ENCODE measurements at regions not wholly inside any gene's neighbourhood (a gene's known extent, or its start where the extent isn't known, plus 50 kb on each side); places are given as distances from the start of the nearest gene placed in this dataset.
"Not testable (repeated sequence)": the region's sequence is repeated elsewhere in the genome, so short reads cannot be mapped to it uniquely, and the experiment has no call there.

DNA sequence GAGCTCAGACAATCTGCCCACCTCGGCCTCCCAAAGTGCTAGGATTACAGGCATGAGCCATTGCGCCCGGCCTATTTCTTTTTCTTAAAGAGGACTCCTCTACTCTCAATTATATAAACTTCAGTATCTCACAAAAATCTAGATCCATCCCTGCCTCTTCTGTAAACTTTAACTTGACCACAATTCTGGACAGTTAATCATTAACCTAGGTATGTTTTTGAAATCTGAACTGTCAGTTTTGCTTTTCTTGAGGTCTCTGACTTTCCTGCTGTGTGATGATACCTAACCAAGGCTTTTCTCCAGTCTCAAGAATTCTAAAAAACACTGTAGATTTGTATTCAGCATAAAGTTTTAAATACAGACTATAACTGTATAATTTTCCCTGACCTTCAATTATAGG is 388.2 kb upstream of the SYNCRIP start:
- Mint-ChIP-seq H3K27me3 (no peaks in the 10 kb centered on the region), H3K9me3 (peaks cover 4 to 9% (median 7%) of the 10 kb centered on the region in 3 donors), H3K36me3 (no peaks in the 10 kb centered on the region), H3K27ac (no peak overlapping the region), H3K4me1 (no peaks in the 10 kb centered on the region), H3K4me3 (no peak overlapping the region)
- H3K27me3 ChIP-seq (replicated peaks in 1 of 2; ENCODE audit: control insufficient read depth in 2 of 2, extremely low read depth in 1 of 2, insufficient read depth in 2 of 2, low read length in 1 of 2) = no peaks in the 10 kb centered on the region
- H3K4me3 ChIP-seq (ENCODE audit: control insufficient read depth in 1 of 2, extremely low read depth in 1 of 2, low read length in 1 of 2) = no peak overlapping the region
- no peak overlapping the region for H3K27ac ChIP-seq (ENCODE audit: low read length)
- WGBS (ENCODE audit: insufficient coverage) = no CpG with 5 or more reads among the region's 3 CpGs
- ATAC-seq (replicated peaks in 1 of 4) (no peak), DNase-seq (no peak)
- H3K4me1 ChIP-seq (ENCODE audit: control insufficient read depth in 1 of 2, extremely low read depth in 1 of 2, insufficient read depth in 2 of 2, low read length in 2 of 2) = no peaks in the 10 kb centered on the region
- POLR2A ChIA-PET = no interaction called here
- no peaks in the 10 kb centered on the region for H3K9me3 ChIP-seq
- CTCF ChIA-PET = no interaction called here
- no peaks in the 10 kb centered on the region for H3K36me3 ChIP-seq (ENCODE audit: control insufficient read depth in 2 of 2, extremely low read depth in 1 of 2, insufficient read depth in 1 of 2, low read length in 1 of 2)

DNA sequence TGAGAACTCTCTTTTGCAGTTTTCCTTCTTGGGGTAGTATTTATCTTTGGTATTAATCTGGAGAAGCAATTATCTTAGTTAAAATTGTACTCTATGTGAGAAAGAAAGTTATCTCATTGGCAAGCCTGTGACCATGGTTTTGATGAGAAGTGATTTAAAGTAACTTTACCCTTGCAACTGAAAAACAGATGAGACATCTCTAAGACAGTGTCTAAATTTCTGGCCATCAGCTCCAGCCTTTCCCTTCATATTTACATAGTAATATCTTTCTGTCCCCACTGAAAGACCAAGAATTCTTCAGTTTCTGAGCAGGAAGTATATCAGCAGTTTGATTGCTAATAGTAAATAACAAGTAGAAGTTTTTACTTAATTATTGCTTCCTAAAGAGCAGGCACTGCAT is 386.1 kb upstream of the SYNCRIP start:
- Mint-ChIP-seq H3K4me3 (no peak overlapping the region), H3K4me1 (no peaks in the 10 kb centered on the region), H3K27me3 (no peaks in the 10 kb centered on the region), H3K9me3 (peaks cover 0 to 7% (median 3%) of the 10 kb centered on the region in 3 donors), H3K36me3 (no peaks in the 10 kb centered on the region), H3K27ac (no peak overlapping the region)
- H3K36me3 ChIP-seq (ENCODE audit: control insufficient read depth in 2 of 2, extremely low read depth in 1 of 2, insufficient read depth in 1 of 2, low read length in 1 of 2) = no peaks in the 10 kb centered on the region
- ChIA-PET CTCF (no interaction called here), POLR2A (no interaction called here)
- no peaks in the 10 kb centered on the region for H3K9me3 ChIP-seq
- ATAC-seq (replicated peaks in 1 of 4) (no peak), DNase-seq (no peak)
- no peak overlapping the region for H3K4me3 ChIP-seq (ENCODE audit: control insufficient read depth in 1 of 2, extremely low read depth in 1 of 2, low read length in 1 of 2)
- H3K27ac ChIP-seq (ENCODE audit: low read length) = no peak overlapping the region
- no peaks in the 10 kb centered on the region for H3K27me3 ChIP-seq (replicated peaks in 1 of 2; ENCODE audit: control insufficient read depth in 2 of 2, extremely low read depth in 1 of 2, insufficient read depth in 2 of 2, low read length in 1 of 2)
- H3K4me1 ChIP-seq (ENCODE audit: control insufficient read depth in 1 of 2, extremely low read depth in 1 of 2, insufficient read depth in 2 of 2, low read length in 2 of 2) = no peaks in the 10 kb centered on the region

DNA sequence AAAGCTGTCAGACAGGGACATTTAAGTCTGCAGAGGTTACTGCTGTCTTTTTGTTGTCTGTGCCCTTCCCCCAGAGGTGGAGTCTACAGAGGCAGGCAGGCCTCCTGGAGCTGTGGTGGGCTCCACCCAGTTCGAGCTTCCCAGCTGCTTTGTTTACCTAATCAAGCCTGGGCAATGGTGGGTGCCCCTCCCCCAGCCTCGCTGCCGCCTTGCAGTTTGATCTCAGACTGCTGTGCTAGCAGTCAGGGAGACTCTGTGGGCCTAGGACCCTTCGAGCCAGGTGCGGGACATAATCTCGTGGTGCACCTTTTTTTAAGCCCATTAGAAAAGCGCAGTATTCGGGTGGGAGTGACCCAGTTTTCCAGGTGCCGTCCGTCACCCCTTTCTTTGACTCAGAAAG is 384.2 kb upstream of the SYNCRIP start:
- CTCF ChIA-PET = interaction anchor here in 1 of 2 donors (0.6 kb wide), 1 partner anchor 475 kb away, joined by 3 read pairs; no protein-coding TSS in a partner anchor
- H3K36me3 ChIP-seq (ENCODE audit: control insufficient read depth in 2 of 2, extremely low read depth in 1 of 2, insufficient read depth in 1 of 2, low read length in 1 of 2); H3K27ac ChIP-seq (ENCODE audit: low read length); H3K4me1 Mint-ChIP-seq; H3K4me3 ChIP-seq (ENCODE audit: control insufficient read depth in 1 of 2, extremely low read depth in 1 of 2, low read length in 1 of 2); H3K4me3 Mint-ChIP-seq; H3K4me1 ChIP-seq (ENCODE audit: control insufficient read depth in 1 of 2, extremely low read depth in 1 of 2, insufficient read depth in 2 of 2, low read length in 2 of 2); POLR2A ChIA-PET; DNase-seq; H3K9me3 Mint-ChIP-seq; H3K9me3 ChIP-seq; H3K27me3 ChIP-seq (replicated peaks in 1 of 2; ENCODE audit: control insufficient read depth in 2 of 2, extremely low read depth in 1 of 2, insufficient read depth in 2 of 2, low read length in 1 of 2); ATAC-seq (replicated peaks in 1 of 4); H3K27ac Mint-ChIP-seq; H3K36me3 Mint-ChIP-seq; H3K27me3 Mint-ChIP-seq: not testable (repeated sequence)
- WGBS (ENCODE audit: insufficient coverage) = 66% methylated on average over 10 of the region's 10 CpGs

DNA sequence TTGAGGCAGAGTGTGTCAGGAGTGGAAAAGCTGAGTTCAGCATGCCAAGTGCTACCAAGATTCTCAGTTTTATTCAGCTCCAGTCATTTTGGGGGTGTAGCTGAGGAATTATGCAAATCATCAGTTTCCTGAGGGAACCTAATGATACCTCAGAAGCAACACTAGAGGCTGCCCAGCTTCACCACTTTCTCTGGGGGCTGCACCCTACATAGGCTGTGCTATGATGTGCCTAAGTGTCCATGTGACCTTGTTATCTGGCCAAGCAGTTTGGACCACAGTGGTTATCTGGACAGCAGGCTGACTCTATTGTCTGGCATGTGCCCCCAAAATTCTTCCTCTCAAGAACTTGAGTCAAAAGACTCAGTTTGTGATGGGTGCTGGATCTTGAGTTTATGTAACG is 374.6 kb upstream of the SYNCRIP start:
- Histone ChIP-seq H3K36me3 (ENCODE audit: control insufficient read depth in 2 of 2, extremely low read depth in 1 of 2, insufficient read depth in 1 of 2, low read length in 1 of 2) (no peaks in the 10 kb centered on the region), H3K4me3 (ENCODE audit: control insufficient read depth in 1 of 2, extremely low read depth in 1 of 2, low read length in 1 of 2) (no peak overlapping the region), H3K9me3 (no peaks in the 10 kb centered on the region), H3K27me3 (replicated peaks in 1 of 2; ENCODE audit: control insufficient read depth in 2 of 2, extremely low read depth in 1 of 2, insufficient read depth in 2 of 2, low read length in 1 of 2) (no peaks in the 10 kb centered on the region), H3K4me1 (ENCODE audit: control insufficient read depth in 1 of 2, extremely low read depth in 1 of 2, insufficient read depth in 2 of 2, low read length in 2 of 2) (no peaks in the 10 kb centered on the region), H3K27ac (ENCODE audit: low read length) (no peak overlapping the region)
- ATAC-seq (replicated peaks in 1 of 4) = no peak
- WGBS (ENCODE audit: insufficient coverage) = 88% methylated on average over 1 of the region's 1 CpG
- Mint-ChIP-seq H3K9me3 (peaks cover 0 to 3% (median 0%) of the 10 kb centered on the region in 3 donors), H3K4me3 (no peak overlapping the region), H3K36me3 (no peaks in the 10 kb centered on the region), H3K27ac (no peak overlapping the region), H3K27me3 (peaks cover 0 to 2% of the 10 kb centered on the region in 2 donors), H3K4me1 (no peaks in the 10 kb centered on the region)
- ChIA-PET POLR2A (interaction anchor here in 1 of 2 donors (0.7 kb wide), 1 partner anchor 65 kb away, joined by 11 read pairs; no protein-coding TSS in a partner anchor), CTCF (no interaction called here)
- DNase-seq = no peak

DNA sequence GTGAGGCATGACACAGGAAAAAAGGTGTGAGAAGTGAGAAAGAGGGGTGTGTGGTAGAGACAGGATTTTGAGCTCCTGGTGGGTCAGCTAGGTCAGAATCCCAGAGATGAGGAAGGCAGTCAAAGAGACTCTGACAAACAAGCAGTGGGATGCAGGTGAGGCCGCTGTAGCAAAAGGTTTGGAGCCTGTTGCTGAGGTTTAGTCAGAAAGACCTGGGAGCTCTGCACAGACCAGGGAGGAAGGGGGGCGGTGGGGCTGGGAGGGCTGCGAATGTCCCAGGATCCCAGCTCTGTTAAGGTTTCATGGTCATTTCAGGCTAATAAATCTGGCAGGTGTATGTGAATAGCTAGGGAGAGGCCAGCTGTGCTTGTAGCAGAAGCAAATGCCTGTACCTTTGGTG is 373.9 kb upstream of the SYNCRIP start:
- no peak overlapping the region for H3K4me3 ChIP-seq (ENCODE audit: control insufficient read depth in 1 of 2, extremely low read depth in 1 of 2, low read length in 1 of 2)
- POLR2A ChIA-PET = no interaction called here
- no peak overlapping the region for H3K27ac Mint-ChIP-seq
- DNase-seq (no peak), ATAC-seq (replicated peaks in 1 of 4) (no peak)
- no peak overlapping the region for H3K27ac ChIP-seq (ENCODE audit: low read length)
- H3K27me3 Mint-ChIP-seq = peaks cover 0 to 2% of the 10 kb centered on the region in 2 donors
- H3K36me3 ChIP-seq (ENCODE audit: control insufficient read depth in 2 of 2, extremely low read depth in 1 of 2, insufficient read depth in 1 of 2, low read length in 1 of 2) = no peaks in the 10 kb centered on the region
- H3K4me3 Mint-ChIP-seq = no peak overlapping the region
- CTCF ChIA-PET = no interaction called here
- peaks cover 0 to 3% (median 0%) of the 10 kb centered on the region in 3 donors for H3K9me3 Mint-ChIP-seq
- H3K9me3 ChIP-seq = no peaks in the 10 kb centered on the region
- H3K36me3 Mint-ChIP-seq = no peaks in the 10 kb centered on the region
- H3K27me3 ChIP-seq (replicated peaks in 1 of 2; ENCODE audit: control insufficient read depth in 2 of 2, extremely low read depth in 1 of 2, insufficient read depth in 2 of 2, low read length in 1 of 2) = no peaks in the 10 kb centered on the region
- no peaks in the 10 kb centered on the region for H3K4me1 ChIP-seq (ENCODE audit: control insufficient read depth in 1 of 2, extremely low read depth in 1 of 2, insufficient read depth in 2 of 2, low read length in 2 of 2)
- H3K4me1 Mint-ChIP-seq = no peaks in the 10 kb centered on the region
- WGBS (ENCODE audit: insufficient coverage) = 65% methylated on average over 2 of the region's 3 CpGs

DNA sequence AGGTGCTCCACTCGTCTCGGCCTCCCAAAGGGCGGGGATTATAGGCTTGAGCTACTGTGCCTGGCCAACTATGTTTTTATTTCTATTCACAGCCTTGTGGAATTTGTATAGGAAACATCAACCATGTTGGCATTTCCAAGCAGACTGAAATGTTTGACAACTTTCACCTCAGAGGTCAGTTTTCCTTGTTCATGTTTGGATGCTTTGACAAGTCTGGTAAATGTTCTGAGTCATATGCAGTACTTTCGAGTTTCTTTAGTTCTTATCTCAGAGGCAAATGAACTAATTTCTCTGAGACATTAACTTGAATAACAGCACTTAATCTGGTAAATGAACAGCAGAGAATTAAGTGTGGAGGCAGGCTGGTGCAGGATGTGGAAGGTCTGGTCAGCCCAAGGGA is 373.4 kb upstream of the SYNCRIP start:
- ATAC-seq (replicated peaks in 1 of 4) = no peak

DNA sequence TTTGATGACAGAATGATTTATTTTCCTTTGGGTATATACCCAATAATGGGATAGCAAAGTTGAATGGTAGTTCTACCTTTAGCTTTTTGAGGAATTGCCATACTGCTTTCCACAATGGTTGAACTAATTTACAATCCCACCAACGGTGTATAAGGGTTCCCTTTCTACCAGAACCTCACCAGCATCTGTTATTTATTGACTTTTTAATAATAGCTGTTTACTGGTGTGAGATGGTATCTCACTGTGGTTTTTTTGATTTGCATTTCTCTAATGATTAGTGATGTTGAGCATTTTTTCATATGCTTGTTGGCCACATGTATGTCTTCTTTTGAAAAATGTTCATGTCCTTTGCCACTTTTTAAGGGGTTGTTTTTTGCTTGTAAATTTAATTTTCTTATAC is 370.3 kb upstream of the SYNCRIP start:
- WGBS (ENCODE audit: insufficient coverage) = no CpG with 5 or more reads among the region's 1 CpG
- not testable (repeated sequence) for ATAC-seq (replicated peaks in 1 of 4)

More for the DNA sequence above, 373.4 kb upstream of the SYNCRIP start:
- no peaks in the 10 kb centered on the region for H3K36me3 Mint-ChIP-seq
- WGBS (ENCODE audit: insufficient coverage) = 93% methylated on average over 3 of the region's 4 CpGs
- H3K9me3 Mint-ChIP-seq = peaks cover 0 to 3% (median 0%) of the 10 kb centered on the region in 3 donors
- Histone ChIP-seq H3K27ac (ENCODE audit: low read length) (no peak overlapping the region), H3K4me1 (ENCODE audit: control insufficient read depth in 1 of 2, extremely low read depth in 1 of 2, insufficient read depth in 2 of 2, low read length in 2 of 2) (no peaks in the 10 kb centered on the region), H3K27me3 (replicated peaks in 1 of 2; ENCODE audit: control insufficient read depth in 2 of 2, extremely low read depth in 1 of 2, insufficient read depth in 2 of 2, low read length in 1 of 2) (no peaks in the 10 kb centered on the region), H3K9me3 (no peaks in the 10 kb centered on the region), H3K36me3 (ENCODE audit: control insufficient read depth in 2 of 2, extremely low read depth in 1 of 2, insufficient read depth in 1 of 2, low read length in 1 of 2) (no peaks in the 10 kb centered on the region), H3K4me3 (ENCODE audit: control insufficient read depth in 1 of 2, extremely low read depth in 1 of 2, low read length in 1 of 2) (no peak overlapping the region)
- ChIA-PET CTCF (interaction anchor here in 1 of 2 donors (0.7 kb wide), 1 partner anchor 1470 kb away, joined by 7 read pairs; no protein-coding TSS in a partner anchor), POLR2A (no interaction called here)
- no peak overlapping the region for H3K4me3 Mint-ChIP-seq
- no peak overlapping the region for H3K27ac Mint-ChIP-seq
- peaks cover 0 to 2% of the 10 kb centered on the region in 2 donors for H3K27me3 Mint-ChIP-seq
- no peaks in the 10 kb centered on the region for H3K4me1 Mint-ChIP-seq
- DNase-seq = no peak

More for the DNA sequence above, 370.3 kb upstream of the SYNCRIP start:
- H3K27me3 ChIP-seq (replicated peaks in 1 of 2; ENCODE audit: control insufficient read depth in 2 of 2, extremely low read depth in 1 of 2, insufficient read depth in 2 of 2, low read length in 1 of 2); DNase-seq; CTCF ChIA-PET; H3K9me3 ChIP-seq; H3K36me3 ChIP-seq (ENCODE audit: control insufficient read depth in 2 of 2, extremely low read depth in 1 of 2, insufficient read depth in 1 of 2, low read length in 1 of 2); H3K27me3 Mint-ChIP-seq; H3K4me1 Mint-ChIP-seq; POLR2A ChIA-PET; H3K4me3 ChIP-seq (ENCODE audit: control insufficient read depth in 1 of 2, extremely low read depth in 1 of 2, low read length in 1 of 2); H3K27ac ChIP-seq (ENCODE audit: low read length); H3K27ac Mint-ChIP-seq; H3K9me3 Mint-ChIP-seq; H3K4me1 ChIP-seq (ENCODE audit: control insufficient read depth in 1 of 2, extremely low read depth in 1 of 2, insufficient read depth in 2 of 2, low read length in 2 of 2); H3K36me3 Mint-ChIP-seq; H3K4me3 Mint-ChIP-seq: not testable (repeated sequence)
